ENCODE measurements at regions not wholly inside any gene's neighbourhood (a gene's known extent, or its start where the extent isn't known, plus 50 kb on each side); places are given as distances from the start of the nearest gene placed in this dataset.

- TF ChIP-seq CTCF (IDR thresholded peaks at IDR 0.05; ENCODE audit: insufficient read depth, low read length) = no peak
- TF ChIP-seq POLR2AphosphoS5 (IDR thresholded peaks at IDR 0.05; ENCODE audit: low read depth) = no peak
- TF ChIP-seq, protein P1, sequence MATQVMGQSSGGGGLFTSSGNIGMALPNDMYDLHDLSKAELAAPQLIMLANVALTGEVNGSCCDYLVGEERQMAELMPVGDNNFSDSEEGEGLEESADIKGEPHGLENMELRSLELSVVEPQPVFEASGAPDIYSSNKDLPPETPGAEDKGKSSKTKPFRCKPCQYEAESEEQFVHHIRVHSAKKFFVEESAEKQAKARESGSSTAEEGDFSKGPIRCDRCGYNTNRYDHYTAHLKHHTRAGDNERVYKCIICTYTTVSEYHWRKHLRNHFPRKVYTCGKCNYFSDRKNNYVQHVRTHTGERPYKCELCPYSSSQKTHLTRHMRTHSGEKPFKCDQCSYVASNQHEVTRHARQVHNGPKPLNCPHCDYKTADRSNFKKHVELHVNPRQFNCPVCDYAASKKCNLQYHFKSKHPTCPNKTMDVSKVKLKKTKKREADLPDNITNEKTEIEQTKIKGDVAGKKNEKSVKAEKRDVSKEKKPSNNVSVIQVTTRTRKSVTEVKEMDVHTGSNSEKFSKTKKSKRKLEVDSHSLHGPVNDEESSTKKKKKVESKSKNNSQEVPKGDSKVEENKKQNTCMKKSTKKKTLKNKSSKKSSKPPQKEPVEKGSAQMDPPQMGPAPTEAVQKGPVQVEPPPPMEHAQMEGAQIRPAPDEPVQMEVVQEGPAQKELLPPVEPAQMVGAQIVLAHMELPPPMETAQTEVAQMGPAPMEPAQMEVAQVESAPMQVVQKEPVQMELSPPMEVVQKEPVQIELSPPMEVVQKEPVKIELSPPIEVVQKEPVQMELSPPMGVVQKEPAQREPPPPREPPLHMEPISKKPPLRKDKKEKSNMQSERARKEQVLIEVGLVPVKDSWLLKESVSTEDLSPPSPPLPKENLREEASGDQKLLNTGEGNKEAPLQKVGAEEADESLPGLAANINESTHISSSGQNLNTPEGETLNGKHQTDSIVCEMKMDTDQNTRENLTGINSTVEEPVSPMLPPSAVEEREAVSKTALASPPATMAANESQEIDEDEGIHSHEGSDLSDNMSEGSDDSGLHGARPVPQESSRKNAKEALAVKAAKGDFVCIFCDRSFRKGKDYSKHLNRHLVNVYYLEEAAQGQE (IDR thresholded peaks at IDR 0.05; ENCODE audit: insufficient replicate concordance, low read depth) = no peak
- no peak for TF ChIP-seq GABPA (IDR thresholded peaks at IDR 0.05; ENCODE audit: low read depth)
- TF ChIP-seq SPI1 (IDR thresholded peaks at IDR 0.05; ENCODE audit: borderline replicate concordance, low read depth) = no peak
Measured at GRCh38 chr3:76753599-76753998, 286.3 kb upstream of the ROBO2 start.

Measured in HL-60 (cell line).